ENCODE measurements at regions not wholly inside any gene's neighbourhood (a gene's known extent, or its start where the extent isn't known, plus 50 kb on each side); places are given as distances from the start of the nearest gene placed in this dataset.

DNA sequence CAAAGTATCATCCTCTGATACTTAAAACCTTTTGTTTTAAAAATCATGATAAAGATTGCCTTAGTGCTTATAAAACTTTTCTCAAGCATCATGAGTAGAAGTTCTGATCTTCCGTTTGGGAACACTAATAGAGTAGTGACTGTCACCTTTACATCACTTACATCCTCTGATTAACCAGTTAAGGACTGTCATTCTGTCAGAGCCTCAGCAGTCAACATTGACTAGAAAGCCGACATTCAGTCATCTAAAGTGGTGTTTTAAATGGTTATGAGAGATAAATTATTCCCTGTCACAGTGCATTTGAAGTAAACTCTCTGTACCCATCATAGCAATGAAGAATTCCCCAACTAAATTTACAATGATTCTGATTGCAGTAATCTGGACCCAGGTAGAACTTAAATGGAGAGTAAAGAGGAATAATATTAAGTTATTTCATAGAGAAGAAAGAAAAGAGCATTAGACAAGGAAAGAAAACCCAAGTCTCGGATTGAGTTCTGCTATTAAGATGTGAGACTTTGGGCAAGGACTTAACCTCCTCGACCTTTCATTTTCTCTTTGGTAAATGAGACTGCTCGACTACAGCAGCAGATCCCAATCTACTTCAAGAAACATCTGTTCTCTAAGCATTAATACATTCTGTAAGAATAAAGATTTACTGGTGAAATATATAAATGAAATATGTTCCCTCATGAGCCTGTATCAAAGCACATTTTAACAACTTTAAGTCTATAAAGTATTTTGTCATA lies 563.9 kb upstream of the LMO3 start:
- TF ChIP-seq, protein P1, sequence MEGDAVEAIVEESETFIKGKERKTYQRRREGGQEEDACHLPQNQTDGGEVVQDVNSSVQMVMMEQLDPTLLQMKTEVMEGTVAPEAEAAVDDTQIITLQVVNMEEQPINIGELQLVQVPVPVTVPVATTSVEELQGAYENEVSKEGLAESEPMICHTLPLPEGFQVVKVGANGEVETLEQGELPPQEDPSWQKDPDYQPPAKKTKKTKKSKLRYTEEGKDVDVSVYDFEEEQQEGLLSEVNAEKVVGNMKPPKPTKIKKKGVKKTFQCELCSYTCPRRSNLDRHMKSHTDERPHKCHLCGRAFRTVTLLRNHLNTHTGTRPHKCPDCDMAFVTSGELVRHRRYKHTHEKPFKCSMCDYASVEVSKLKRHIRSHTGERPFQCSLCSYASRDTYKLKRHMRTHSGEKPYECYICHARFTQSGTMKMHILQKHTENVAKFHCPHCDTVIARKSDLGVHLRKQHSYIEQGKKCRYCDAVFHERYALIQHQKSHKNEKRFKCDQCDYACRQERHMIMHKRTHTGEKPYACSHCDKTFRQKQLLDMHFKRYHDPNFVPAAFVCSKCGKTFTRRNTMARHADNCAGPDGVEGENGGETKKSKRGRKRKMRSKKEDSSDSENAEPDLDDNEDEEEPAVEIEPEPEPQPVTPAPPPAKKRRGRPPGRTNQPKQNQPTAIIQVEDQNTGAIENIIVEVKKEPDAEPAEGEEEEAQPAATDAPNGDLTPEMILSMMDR (IDR thresholded peaks at IDR 0.05; ENCODE audit: low read depth, low read length, poor library complexity, severe bottlenecking), result no peak
- no peak for TF ChIP-seq EZH2phosphoT487 (IDR thresholded peaks at IDR 0.05; ENCODE audit: borderline replicate concordance, low read length)
